Osteoblast (primary cell): ENCODE measurements at regions not wholly inside any gene's neighbourhood (a gene's known extent, or its start where the extent isn't known, plus 50 kb on each side); places are given as distances from the start of the nearest gene placed in this dataset.

ENCODE experiments used
- DNase-seq: peaks from one replicate; pipeline ENCODE4 v3.0.0; 2011; ENCODE audit warnings: low spot score, mixed read lengths; ENCODE audit not compliant: insufficient read length; ENCODE audit errors: missing footprints
- H2AFZ ChIP-seq: 2 replicates; pipeline ENCODE4 v1.6.0; 2011; ENCODE audit warnings: mild to moderate bottlenecking, low read length
- H3K27ac ChIP-seq: 2 replicates; pipeline ENCODE4 v1.5.1; 2011; ENCODE audit warnings: mild to moderate bottlenecking, low read depth, low read length, moderate library complexity
- H3K27me3 ChIP-seq: 2 replicates; pipeline ENCODE4 v1.6.0; 2012; ENCODE audit warnings: mild to moderate bottlenecking, control low read depth, inconsistent platforms, low read length, moderate library complexity; ENCODE audit not compliant: insufficient read depth
- H3K36me3 ChIP-seq: 2 replicates; pipeline ENCODE4 v1.5.1; 2011; ENCODE audit warnings: mild to moderate bottlenecking, low read length, control low read depth, moderate library complexity; ENCODE audit not compliant: insufficient read depth
- H3K4me1 ChIP-seq: 2 replicates; pipeline ENCODE4 v1.5.1; 2011; ENCODE audit warnings: mild to moderate bottlenecking, low read length, control low read depth, moderate library complexity; ENCODE audit not compliant: insufficient read depth
- H3K4me2 ChIP-seq: 2 replicates; pipeline ENCODE4 v1.6.0; 2011; ENCODE audit warnings: mild to moderate bottlenecking, low read length; ENCODE audit not compliant: insufficient read depth
- H3K4me3 ChIP-seq: fragments of 200-600 bp; sonication (generic); 3 replicates; pipeline ENCODE4 v1.5.1; 2012; ENCODE audit warnings: mild to moderate bottlenecking, low read length, inconsistent platforms; ENCODE audit not compliant: insufficient read depth
- H3K79me2 ChIP-seq: 2 replicates; pipeline ENCODE4 v1.6.0; 2012; ENCODE audit warnings: mild to moderate bottlenecking, low read length, control low read depth, inconsistent platforms; ENCODE audit not compliant: insufficient read depth
- H3K9me3 ChIP-seq: 2 replicates; pipeline ENCODE4 v1.5.1; 2011; ENCODE audit warnings: low read depth, low read length, control low read depth
- H4K20me1 ChIP-seq: 2 replicates; pipeline ENCODE4 v1.6.0; 2012; ENCODE audit warnings: mild to moderate bottlenecking, low read length, control low read depth; ENCODE audit not compliant: insufficient read depth
- CTCF ChIP-seq: IDR thresholded peaks from 2 replicates; pipeline ENCODE4 v1.5.1; 2011; ENCODE audit warnings: mild to moderate bottlenecking, low read depth, low read length, moderate library complexity; ENCODE audit errors: extremely low read depth

GRCh38 chr13:60873116-60873515 is 476.1 kb downstream of the TDRD3 start:
- Histone ChIP-seq H3K4me2 (no peak overlapping the region), H4K20me1 (no peaks in the 10 kb centered on the region), H3K4me3 (no peak overlapping the region), H3K27ac (no peak overlapping the region), H3K79me2 (no peaks in the 10 kb centered on the region), H3K9me3 (no peaks in the 10 kb centered on the region), H3K4me1 (no peaks in the 10 kb centered on the region), H2AFZ (no peak overlapping the region), H3K27me3 (no peaks in the 10 kb centered on the region), H3K36me3 (no peaks in the 10 kb centered on the region)
- no peak for DNase-seq
- no peak for TF ChIP-seq CTCF

- Histone ChIP-seq H2AFZ (no peak overlapping the region), H3K4me3 (no peak overlapping the region), H3K4me1 (no peaks in the 10 kb centered on the region), H3K4me2 (no peak overlapping the region), H3K36me3 (no peaks in the 10 kb centered on the region), H3K27me3 (no peaks in the 10 kb centered on the region), H4K20me1 (no peaks in the 10 kb centered on the region), H3K27ac (no peak overlapping the region), H3K9me3 (no peaks in the 10 kb centered on the region), H3K79me2 (no peaks in the 10 kb centered on the region)
- no peak for DNase-seq
- TF ChIP-seq CTCF: no peak
These were observed 473.1 kb downstream of the TDRD3 start for GRCh38 chr13:60869941-60870613.

- no peaks in the 10 kb centered on the region for H4K20me1 ChIP-seq
- no peak overlapping the region for H3K4me2 ChIP-seq
- H3K79me2 ChIP-seq: no peaks in the 10 kb centered on the region
- no peak for DNase-seq
- no peak for TF ChIP-seq CTCF
- no peak overlapping the region for H2AFZ ChIP-seq
- H3K27me3 ChIP-seq: no peaks in the 10 kb centered on the region
- no peaks in the 10 kb centered on the region for H3K9me3 ChIP-seq
- H3K27ac ChIP-seq: no peak overlapping the region
- no peak overlapping the region for H3K4me3 ChIP-seq
- H3K4me1 ChIP-seq: no peaks in the 10 kb centered on the region
- no peaks in the 10 kb centered on the region for H3K36me3 ChIP-seq
These were observed 472.2 kb downstream of the TDRD3 start for GRCh38 chr13:60869225-60869624.

- no peak for DNase-seq
- Histone ChIP-seq H3K36me3 (no peaks in the 10 kb centered on the region), H2AFZ (no peak overlapping the region), H3K27ac (no peak overlapping the region), H3K79me2 (no peaks in the 10 kb centered on the region), H3K4me3 (no peak overlapping the region), H4K20me1 (no peaks in the 10 kb centered on the region), H3K27me3 (no peaks in the 10 kb centered on the region), H3K4me1 (no peaks in the 10 kb centered on the region), H3K9me3 (no peaks in the 10 kb centered on the region), H3K4me2 (no peak overlapping the region)
- no peak for TF ChIP-seq CTCF
These were observed 465.0 kb downstream of the TDRD3 start for GRCh38 chr13:60862036-60862435.
